ELF-1 (cell line): ENCODE measurements at regions not wholly inside any gene's neighbourhood (a gene's known extent, or its start where the extent isn't known, plus 50 kb on each side); places are given as distances from the start of the nearest gene placed in this dataset.
A peak's percentile ranks its signal among the peaks of the same experiment; 100 is the strongest.

Source experiments
- DNase-seq: peaks from one replicate; pipeline ENCODE4 v3.0.0-alpha.2; 2016; ENCODE audit warnings: low read depth, low spot score

- DNase-seq, result no peak
These were observed 666.4 kb downstream of the BRD1 start for GRCh38 chr22:49161002-49161850.

GRCh38 chr22:49160261-49161001 is 667.2 kb downstream of the BRD1 start:
- DNase-seq, result no peak

DNA sequence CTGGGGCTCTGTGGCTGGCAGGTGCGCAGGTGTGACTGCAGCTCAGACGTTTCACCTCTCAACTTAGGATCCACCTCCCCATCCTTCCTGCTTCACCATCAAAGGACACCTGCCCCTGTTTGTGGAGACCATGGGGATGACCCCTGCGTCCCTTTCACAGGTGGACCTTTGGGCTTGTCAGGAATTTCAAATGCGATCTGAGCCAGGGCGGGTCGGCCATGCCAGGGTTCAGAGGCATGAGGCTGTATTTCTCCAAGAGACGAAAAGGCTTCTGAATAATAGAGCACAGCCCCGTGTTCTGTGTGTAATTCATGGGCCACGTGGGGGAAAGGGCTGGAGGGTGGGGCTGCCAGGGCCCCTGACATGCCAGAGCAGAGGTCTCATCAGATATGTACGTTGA is 668.0 kb downstream of the BRD1 start:
- no peak for DNase-seq

- DNase-seq, result no peak
These were observed 668.7 kb downstream of the BRD1 start for GRCh38 chr22:49158741-49159564.

DNA sequence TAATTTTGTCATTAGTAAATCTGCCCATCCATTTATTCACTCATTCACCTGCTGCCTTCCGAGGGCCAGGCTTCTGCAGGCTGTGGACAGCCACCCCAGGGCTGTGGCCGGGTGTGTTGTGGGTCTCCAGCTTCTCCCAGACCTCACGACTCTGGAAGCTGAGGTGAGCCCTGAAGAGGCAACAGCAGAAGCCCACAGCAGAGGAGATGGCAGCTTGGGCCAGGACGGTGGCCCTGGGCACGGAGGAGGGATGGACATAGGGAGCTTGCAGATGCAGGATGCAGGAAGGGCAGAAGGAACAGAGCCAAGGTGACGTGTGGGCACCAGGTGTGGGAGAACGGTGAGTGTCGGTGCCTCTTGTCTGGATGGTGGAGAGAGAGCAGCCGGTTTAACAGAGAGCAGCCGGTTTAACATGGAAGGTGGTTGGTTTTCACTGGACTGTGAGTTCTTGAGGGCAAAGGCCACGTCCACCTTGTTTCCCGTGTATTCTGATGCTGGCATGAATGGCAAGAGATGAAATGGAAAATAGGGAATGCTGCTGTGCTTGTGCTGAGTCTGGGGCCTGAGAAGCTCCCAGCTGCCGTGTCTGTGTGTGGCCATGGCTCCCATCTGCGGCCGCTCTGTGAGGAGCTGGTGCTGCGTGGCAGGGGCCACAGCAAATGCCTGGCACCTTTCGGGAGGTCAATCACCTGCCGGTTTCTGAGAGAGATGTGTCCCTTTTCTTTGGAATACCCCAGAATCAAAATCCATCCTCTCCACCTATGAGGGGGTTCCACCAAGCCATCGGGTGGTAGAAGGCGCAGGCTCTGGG is 669.9 kb downstream of the BRD1 start:
- DNase-seq, result no peak

GRCh38 chr22:49156662-49157285 is 670.9 kb downstream of the BRD1 start:
- no peak for DNase-seq

DNA sequence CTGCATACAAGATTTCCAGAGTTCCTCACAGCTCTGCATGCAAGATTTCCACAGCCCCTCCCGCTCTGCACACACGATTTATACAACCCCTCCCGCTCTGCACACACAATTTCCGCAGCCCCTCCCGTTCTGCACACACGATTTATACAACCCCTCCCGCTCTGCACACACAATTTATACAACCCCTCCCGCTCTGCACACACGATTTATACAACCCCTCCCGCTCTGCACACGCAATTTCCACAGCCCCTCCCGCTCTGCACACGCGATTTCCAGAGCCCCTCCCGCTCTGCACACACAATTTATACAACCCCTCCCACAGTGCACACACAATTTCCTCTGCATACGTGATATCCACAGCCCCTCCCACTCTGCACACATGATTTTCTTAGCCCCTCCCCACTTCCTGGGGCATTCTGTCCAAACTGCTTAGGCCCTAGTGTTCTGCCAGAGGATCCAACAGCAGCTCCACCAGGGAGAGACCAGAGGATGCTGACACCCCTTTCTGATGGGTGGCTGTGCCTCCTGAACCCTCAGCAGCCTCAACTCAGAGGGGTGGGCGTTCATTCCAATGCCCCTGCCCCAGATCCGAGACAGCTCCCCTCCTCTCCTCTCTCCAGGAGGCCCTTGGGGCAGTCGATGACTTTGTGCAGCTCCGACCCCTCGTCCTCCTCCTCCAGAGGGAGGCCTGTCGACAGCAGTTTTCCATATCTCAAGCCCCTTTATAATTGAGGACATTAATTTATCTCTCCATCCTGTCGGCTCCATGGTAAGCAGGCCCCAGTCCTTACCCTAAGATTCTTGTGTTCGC is 671.7 kb downstream of the BRD1 start:
- DNase-seq, result no peak

DNA sequence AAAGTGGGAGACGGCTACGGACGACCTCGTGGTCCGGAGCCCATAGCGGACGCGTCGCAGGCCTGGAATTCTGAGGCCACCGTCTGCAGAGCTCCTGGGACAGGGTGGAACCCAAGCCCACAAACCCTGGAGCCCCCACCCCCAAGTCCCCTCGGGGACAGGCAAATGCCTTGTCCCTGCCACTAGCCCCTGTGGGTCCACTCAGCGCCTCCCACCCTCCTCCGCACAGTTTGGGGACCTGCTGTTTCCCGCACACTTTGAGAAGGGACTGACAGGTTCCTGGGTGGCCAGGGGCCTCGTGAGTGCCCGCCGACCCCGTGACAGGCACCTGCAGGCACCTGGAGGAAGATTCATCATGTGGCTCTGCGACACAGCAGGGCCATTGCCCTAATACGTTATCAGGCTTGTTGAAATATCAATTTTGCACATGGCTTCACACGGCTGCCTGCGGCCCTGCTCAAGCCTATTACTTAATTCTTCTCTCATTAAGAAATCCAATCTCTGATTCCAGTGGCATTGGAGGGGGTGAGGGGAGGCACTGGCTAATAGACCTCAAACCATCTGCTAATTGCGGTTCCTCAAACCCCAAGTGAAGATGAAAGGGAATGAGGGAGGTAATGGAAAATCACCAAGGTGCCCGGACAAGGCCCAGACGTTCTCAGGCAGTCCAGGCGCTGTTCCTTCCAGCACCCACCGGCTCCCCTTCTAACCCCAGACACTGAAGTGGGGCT is 672.5 kb downstream of the BRD1 start:
- DNase-seq, result no peak

- no peak for DNase-seq
These were observed 673.2 kb downstream of the BRD1 start for GRCh38 chr22:49154433-49154832.

DNA sequence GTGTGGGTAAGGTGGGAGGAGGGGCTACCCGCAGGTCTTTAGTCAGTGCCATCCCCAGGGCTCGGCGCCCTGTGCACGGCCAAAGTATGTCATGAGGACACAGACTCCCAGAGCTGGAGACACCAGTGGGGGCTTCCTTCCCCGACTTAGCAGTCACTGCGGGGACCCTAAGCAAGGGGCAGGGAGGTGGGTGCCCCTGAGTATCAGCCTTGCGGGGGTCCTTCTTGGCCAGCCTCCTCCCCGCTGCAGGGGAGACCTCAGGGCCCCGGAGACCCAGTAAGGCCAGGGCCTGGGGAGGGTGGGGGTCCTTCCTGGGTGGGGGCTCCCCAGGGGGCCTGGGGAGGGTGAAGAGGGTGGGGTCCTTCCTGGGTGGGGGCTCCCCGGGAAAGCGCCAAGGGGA is 673.8 kb downstream of the BRD1 start:
- no peak for DNase-seq

DNA sequence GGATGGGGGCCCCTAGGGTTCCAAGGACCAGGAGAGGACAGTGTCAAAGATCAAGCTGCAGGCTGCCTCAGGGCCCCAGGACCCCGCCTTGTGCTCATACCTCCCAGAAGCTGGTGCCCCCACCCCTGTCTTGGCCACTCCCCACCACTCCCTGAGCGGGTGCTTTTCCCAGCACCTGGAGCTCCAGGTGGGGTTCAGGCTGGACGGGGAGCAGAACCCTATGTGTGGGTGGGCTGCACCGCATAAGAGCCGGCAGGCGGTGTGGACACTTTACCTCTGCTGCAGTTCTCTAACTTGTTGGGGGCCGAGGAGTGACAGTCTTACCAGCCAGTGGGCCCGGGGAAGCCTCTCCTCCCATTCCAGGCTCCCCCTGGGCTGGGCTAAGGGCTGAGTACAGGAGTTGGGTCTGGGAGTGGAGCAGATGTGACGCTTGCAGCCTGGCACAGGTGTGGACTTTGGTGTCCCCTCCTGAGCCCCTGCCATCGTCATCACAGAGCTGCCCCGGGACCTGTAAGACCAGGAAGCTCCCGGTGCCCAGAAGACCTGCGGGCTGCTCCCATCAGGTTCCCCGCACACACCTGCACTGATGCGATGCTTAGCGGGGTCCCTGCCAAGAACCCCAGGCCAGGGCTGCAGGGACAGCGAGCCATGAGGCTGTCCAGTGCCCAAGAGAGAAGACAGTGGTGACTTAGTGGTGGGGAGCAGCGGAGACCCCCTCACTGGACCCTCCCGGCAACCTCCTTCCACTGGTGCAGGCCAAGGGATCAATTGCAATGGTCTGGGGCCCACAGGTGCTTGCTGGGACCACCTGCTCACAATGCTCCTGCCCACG is 674.5 kb downstream of the BRD1 start:
- peak; percentile 37 for DNase-seq

DNA sequence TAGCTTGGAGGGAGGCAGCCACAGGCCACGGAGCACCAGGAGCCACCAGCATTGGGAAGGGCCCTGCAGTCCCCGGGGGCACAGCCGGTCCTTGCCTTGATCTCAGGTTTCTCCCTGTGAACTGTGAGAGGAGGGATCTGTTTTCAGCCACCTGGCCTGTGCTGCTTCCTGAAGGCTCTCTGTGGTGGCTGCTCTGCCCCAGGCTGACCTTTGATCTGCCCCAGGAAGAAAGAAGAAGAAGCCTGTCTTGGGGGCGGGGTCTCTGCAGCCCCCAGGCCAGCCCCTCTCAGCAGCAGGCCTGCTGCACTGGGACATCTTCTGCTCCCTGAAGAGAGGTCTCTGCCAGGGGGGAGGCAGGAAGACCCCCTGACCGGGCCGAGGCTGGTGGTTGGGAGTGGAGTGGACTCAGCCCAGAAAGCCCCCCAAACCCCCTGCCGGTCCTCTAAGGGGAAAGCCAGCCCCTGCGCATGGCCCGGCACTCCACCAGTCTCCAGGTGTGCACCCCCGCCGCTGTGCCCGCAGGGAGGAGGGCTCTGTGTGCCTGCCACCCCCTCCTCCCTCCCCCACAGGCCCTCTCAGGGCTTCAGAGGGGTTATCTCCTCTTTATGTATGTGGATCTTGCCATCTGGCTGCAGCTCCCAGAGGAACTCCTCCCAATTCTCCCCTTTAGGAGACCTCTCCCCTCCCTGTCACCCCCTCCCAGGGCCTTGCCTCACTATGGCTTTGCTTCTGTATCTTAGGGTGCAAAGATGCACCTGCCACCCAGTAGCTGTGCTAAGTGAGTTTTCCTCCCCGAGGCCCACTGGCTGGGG is 675.3 kb downstream of the BRD1 start:
- DNase-seq, result peak; percentile 98

GRCh38 chr22:49151256-49152126 is 676.2 kb downstream of the BRD1 start:
- peak; percentile 28 for DNase-seq

DNA sequence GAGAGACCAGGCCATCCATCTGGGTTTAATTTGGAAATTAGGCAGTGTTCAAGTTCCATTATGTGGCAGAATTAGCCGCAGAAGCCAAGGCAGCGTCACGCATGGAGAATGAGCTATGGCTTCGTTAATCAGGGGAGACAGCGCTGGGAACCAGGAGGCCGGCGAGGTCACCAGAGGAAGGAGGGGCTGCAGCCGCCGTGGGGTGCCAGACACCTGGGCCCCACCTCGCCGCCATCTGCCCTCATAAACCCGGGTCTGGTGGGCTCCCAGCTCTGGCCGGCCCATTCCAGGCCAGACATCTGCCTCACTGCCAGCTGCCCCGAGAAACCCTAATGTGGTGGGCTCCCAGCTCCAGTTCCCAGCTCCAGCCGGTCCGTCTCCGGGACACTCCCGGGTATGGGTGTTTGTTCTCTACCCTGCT is 676.9 kb downstream of the BRD1 start:
- no peak for DNase-seq

DNA sequence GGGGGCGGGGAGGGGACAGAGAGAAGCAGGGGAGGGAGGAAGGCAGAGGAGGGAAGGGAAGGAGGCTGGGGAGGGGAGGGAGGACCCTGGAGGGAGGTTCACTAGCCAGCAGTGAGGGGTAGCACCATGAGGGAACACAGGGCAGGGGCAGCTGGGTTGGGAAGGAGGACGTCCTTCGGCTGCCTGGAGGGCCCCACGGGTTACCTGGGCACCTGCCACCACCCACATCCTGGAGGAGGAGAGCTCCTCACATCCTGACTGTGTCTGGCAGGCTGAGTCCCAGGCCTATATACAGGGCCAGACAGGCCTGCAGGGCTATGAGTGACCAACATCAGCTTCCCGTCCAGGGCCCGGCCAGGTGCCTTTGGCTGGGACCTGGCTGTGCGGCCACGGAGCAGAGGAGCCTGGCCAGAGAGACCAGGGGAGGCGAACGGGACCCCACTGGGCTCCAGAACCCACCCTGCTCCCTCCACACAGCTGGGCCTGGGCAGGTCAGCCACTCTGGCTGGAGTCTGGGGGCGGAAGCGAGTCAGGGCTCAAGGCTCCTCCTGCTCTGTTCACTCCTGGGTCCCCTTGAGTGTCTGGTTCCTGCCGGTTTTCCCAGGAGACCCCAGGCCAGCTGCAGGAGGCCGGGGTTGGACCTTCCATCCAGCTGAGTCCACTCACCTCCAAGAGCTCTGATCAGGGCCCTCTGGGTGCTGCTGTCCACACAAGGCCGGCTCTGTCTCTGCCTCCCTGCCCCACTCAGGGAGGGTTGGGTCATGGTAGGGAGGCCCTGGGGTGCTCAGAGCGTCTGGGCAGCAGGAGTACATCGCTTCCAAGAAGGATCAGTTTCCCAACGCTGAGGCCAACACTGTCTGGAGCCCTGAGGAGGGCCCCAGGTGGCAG is 677.7 kb downstream of the BRD1 start:
- DNase-seq, result no peak
